GM12891 (cell line): ENCODE measurements at regions not wholly inside any gene's neighbourhood (a gene's known extent, or its start where the extent isn't known, plus 50 kb on each side); places are given as distances from the start of the nearest gene placed in this dataset.
A peak's percentile ranks its signal among the peaks of the same experiment; 100 is the strongest.
"Not testable (repeated sequence)": the region's sequence is repeated elsewhere in the genome, so short reads cannot be mapped to it uniquely, and the experiment has no call there.

Source experiments
- DNase-seq: peaks from one replicate; pipeline ENCODE4 v3.0.0; 2011; ENCODE audit warnings: low spot score; ENCODE audit not compliant: insufficient read length
- FAIRE-seq: peaks from 2 replicates; lab custom pipeline; 2011; peaks lifted over from hg19 to GRCh38; lab: Jason Lieb, UNC
- PAX5 ChIP-seq: IDR thresholded peaks from 2 replicates; pipeline ENCODE4 v1.6.1; 2011; ENCODE audit warnings: low read length, moderate library complexity, mild to moderate bottlenecking; ENCODE audit not compliant: insufficient read depth, severe bottlenecking
- POLR2A ChIP-seq: IDR thresholded peaks from 2 replicates; pipeline ENCODE4 v1.6.1; 2011; ENCODE audit warnings: low read depth, low read length, control low read depth
- POLR2AphosphoS5 ChIP-seq: IDR thresholded peaks from 2 replicates; pipeline ENCODE4 v1.6.1; 2011; ENCODE audit warnings: low read depth, low read length, control low read depth
- POU2F2 ChIP-seq: IDR thresholded peaks from 2 replicates; pipeline ENCODE4 v1.6.1; 2011; ENCODE audit warnings: low read depth, mild to moderate bottlenecking, control low read depth, low read length, moderate library complexity
- SPI1 ChIP-seq: IDR thresholded peaks from 2 replicates; pipeline ENCODE4 v1.6.1; 2011; ENCODE audit warnings: low read depth, low read length, control low read depth
- TAF1 ChIP-seq: IDR thresholded peaks from 2 replicates; pipeline ENCODE4 v1.6.1; 2011; ENCODE audit warnings: low read depth, low read length, control low read depth

DNA sequence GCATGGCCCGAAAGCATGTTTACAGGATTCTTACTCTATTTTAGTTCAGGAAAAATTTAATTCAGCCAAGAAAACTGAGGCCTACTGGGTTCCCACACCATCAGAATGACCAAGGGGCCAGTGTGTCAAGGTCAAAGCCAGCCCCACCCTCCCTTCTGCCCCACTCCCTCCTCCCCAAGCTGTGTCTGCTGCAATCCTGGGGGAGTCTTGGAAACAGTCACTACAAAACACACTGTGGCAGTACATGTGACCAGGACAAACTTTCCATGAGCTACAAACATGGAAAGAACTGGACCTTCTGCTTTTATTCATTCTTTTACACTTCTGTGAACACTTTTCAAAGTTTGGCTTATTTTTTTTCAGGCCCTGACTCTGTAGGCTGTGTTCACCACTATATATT lies 1228.8 kb upstream of the TMEM132C start:
- FAIRE-seq, result no peak
- no peak for DNase-seq
- TF ChIP-seq SPI1 (no peak), POLR2A (no peak)

DNA sequence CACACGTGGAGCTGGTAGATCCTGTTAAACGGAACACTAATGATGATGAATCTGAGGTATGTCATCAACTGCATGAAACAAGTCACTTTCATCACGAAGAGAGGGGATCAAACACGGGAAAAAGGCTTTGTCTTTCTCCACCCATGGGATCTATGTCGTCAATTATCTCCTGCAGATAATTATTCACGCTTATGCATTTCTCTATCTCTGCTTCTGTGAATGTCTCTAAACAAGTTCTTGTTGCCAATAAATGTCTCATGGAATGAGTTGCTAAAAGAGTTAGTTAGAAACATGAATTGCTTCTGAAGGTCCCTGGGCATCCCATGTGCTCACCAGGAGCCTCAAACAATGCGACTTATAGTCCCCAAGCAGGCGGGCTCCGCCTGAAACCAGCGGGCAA lies 1228.2 kb upstream of the TMEM132C start:
- no peak for DNase-seq

DNA sequence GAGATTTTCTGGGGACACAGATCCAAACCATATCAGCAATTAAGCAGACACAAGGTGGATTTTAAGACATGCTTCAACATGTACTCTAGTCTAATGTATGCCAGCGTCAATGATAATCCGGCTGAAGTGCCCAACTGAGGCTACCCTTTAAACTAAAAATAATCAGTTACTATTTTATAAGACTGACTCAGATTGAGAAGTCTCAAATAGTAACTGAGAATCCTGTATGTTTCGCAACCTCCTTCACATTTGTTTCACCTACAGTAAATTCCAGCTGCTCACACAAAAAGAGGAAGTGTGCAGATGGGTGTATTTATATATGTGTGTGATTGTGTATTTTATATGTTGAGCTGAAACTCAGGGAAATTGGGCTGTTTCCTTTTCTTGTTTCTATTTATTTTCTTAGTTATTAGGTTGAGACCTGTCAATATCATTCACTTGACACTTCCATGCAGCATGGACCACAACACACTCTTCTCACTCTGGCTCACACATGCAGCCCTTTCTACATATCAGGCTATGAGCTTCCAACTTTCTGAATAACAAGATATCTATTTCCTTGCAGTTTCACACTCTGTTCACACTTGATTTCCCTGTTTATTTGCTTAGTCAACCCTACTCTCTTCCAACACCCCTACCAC lies 1224.9 kb upstream of the TMEM132C start:
- FAIRE-seq (peak; percentile 83), DNase-seq (peak; percentile 18)
- TF ChIP-seq SPI1 (peak; percentile 99), POU2F2 (no peak)

More for the DNA sequence above, 1228.2 kb upstream of the TMEM132C start:
- FAIRE-seq, result peak; percentile 35
- TF ChIP-seq POLR2AphosphoS5 (no peak), TAF1 (no peak), PAX5 (no peak), POU2F2 (no peak), SPI1 (no peak), POLR2A (no peak)

DNA sequence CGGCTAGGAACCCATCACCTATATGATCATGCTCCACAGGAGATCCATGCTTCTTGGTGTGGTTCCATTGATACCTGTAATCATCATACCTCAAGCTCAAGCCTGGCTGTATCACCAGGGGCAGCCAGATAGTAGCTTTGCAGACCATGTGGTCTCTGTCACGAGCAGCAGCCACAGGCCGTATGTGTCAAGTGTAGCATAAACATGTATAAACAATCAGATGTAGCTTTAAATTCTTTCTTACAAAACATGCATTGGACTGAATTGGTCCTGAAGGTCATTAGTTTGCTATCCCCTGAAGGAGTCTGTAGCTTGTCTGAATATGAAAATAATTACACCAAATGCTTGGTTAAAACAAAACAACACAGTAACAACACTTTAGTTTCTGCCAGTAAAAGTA lies 1223.2 kb upstream of the TMEM132C start:
- no peak for TF ChIP-seq POU2F2
- no peak for TF ChIP-seq POLR2AphosphoS5
- no peak for TF ChIP-seq POLR2A
- no peak for TF ChIP-seq TAF1
- TF ChIP-seq PAX5, result no peak
- no peak for TF ChIP-seq SPI1
- FAIRE-seq (no peak), DNase-seq (no peak)

DNA sequence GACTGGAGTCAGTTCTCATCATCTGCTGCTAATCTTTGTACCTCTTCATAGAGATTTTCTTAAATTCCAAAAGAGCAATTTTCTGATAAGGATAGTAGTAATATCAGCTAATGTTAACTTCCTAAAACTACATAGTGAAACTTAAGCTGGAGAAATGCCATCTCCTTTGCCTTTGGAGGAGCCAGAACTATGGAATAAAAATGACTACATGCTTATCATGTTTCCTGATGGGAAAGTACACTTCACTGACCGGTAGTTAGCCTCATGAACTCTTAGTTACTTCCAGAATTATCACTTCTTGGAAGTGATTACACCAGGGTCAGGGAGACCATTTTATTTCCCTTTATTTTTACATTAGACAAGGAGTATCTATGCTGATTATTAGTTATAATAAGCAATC lies 1222.1 kb upstream of the TMEM132C start:
- TF ChIP-seq POLR2A (no peak), POLR2AphosphoS5 (no peak), POU2F2 (no peak), SPI1 (no peak), TAF1 (no peak), PAX5 (no peak)
- FAIRE-seq, result no peak
- DNase-seq, result no peak

DNA sequence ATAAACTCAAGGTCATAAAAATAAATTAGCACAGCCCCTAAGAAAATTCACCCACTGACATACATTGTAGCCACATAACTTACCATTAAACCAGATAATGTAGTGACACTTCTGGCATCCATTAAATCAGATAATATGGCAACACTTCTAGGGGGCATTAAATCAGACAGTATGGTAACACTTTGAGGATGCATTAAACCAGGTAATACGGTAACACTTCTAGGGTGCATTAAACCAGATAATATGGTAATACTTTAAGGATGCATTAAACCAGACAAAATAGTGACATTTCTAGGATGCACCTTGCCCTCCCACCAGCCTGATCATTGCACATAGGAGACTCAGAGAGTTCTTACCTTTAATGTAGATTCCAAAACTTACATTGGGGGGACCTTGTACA lies 1220.5 kb upstream of the TMEM132C start:
- TF ChIP-seq SPI1, result no peak
- no peak for TF ChIP-seq POU2F2
- TF ChIP-seq POLR2AphosphoS5, result no peak
- no peak for TF ChIP-seq POLR2A
- no peak for TF ChIP-seq TAF1
- TF ChIP-seq PAX5, result no peak
- peak; percentile 16 for FAIRE-seq
- DNase-seq, result no peak

DNA sequence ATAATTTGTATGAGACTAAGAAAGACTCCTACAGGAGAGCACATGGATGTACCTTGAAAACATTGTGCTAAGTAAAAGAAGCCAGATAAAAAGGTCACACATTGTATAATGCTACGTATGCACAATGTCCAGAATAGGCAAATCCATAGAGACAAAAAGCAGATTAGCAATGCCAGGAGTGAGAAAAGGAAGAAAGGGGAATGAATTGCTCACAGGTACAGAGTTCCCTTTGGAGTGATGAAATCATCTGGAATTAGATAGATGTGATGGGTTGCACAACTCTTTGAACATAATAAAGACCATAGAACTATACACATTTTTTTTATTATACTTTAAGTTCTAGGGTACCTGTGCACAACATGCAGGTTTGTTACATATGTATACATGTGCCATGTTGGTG lies 1218.9 kb upstream of the TMEM132C start:
- DNase-seq (no peak), FAIRE-seq (no peak)
- TF ChIP-seq POLR2AphosphoS5, result no peak
- TF ChIP-seq SPI1, result no peak
- TF ChIP-seq POLR2A, result no peak
- no peak for TF ChIP-seq POU2F2
- no peak for TF ChIP-seq TAF1
- TF ChIP-seq PAX5, result no peak

DNA sequence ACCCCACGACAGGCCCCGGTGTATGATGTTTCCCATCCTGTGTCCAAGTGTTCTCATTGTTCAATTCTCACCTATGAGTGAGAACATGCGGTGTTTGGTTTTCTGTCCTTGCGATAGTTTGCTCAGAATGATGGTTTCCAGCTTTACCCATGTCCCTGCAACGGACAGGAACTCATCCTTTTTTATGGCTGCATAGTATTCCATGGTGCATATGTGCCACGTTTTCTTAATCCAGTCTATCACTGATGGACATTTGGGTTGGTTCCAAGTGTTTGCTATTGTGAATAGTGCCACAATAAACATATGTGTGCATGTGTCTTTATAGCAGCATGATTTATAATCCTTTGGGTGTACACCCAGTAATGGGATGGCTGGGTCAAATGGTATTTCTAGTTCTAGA lies 1218.4 kb upstream of the TMEM132C start:
- DNase-seq, FAIRE-seq: not testable (repeated sequence)

DNA sequence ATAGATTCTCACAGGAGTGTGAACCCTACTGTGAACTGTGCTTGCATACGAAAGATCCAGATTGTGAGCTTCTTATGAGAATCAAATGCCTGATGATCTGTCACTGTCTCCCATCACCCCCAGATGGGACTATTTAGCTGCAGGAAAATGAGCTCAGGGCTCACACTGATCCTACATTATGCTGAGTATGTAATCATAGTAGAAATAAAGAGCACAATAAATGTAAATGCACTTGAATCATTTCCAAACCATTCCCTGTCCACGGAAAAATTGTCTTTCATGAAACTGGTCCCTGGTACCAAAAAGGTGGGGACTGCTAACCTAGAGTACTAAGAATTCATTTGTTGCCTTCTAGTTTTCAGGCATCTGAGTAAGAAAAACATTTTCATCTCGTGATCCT lies 1215.8 kb upstream of the TMEM132C start:
- DNase-seq, result no peak
- TF ChIP-seq POU2F2 (no peak), SPI1 (no peak), POLR2AphosphoS5 (no peak), POLR2A (no peak), PAX5 (no peak)
- FAIRE-seq, result no peak

DNA sequence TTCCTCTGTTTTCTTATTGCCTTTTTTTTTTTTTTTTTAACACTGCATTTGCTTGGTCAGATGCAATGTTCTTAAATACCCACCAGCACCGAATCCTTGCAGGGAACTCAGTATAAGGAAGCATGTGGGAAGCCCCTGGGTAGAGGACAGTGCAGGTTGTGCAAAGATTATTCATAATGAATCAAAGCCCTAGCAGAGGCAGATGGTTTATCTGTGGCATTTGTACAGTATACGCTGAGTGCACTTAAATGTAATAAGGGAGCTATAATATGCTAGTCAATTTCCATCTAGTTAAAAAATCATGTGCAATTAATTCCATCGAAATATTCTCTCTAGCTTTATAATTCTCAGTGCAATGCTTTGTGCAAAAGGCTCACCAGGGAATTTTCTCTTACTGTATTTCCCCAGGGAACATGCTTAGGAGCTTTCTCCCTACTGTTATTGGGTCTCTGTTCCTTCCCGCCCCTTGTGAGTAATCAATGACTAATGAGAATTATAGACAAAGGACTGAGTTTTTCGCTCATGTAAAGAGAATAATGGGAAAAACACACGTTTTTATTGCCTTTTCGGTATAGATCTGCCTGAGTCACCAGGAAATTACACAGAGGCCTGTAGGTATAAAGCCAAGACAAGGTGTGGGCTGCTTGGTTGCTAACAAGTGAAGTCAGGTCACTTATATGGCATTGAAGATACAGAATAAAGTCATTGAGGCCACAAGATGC lies 1214.3 kb upstream of the TMEM132C start:
- DNase-seq (no peak), FAIRE-seq (no peak)
- no peak for TF ChIP-seq PAX5
- no peak for TF ChIP-seq TAF1
- TF ChIP-seq POU2F2, result no peak
- no peak for TF ChIP-seq SPI1
- TF ChIP-seq POLR2A, result no peak
- no peak for TF ChIP-seq POLR2AphosphoS5

DNA sequence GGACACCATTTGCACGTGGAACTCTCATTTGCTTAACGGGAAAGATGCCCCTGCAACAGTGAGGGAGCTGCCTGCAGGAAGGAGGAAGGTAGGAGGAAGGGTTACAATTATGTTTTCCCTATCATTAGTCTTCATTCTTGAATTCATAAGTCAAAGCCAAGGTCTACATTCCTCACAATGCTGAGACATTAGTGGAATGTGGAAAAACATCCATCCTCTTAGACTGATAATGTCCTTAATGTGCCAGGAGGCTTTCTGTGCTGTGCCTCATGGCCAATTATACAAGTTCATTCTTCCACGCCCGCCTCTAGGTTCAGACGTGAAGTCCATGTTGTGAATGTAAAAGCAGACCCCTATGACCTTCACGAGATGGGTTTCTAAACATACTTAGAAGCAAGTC lies 1212.4 kb upstream of the TMEM132C start:
- DNase-seq (no peak), FAIRE-seq (no peak)
- no peak for TF ChIP-seq POLR2AphosphoS5
- no peak for TF ChIP-seq POLR2A
- no peak for TF ChIP-seq SPI1
- no peak for TF ChIP-seq POU2F2
- TF ChIP-seq TAF1, result no peak
- TF ChIP-seq PAX5, result no peak

DNA sequence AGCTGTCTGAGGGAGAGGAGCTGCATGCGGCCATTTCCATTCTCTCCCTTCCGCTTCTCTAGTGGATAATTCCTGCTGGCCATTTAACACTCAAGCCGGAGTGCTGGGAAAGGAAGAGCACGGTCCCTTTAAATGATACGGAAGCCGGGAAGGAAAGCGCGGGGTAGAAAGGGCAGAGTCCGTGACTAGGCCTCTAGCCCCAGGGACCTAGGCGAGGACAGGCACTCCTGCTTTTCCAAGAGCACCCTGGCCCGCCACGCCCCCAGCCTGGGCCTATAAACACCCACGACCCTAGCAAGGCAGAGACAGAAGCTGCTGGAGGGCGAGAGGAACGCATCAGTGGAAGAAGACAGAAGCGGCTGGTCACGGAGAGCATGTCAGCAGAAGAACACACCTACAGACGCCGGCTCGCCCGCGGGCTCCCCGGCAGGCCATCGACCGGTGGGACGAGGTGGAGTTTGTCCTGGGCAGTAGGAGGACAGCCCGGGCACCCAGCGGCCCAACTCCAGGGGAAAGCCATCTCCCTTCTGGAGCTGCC lies 1206.6 kb upstream of the TMEM132C start:
- DNase-seq, result no peak
- no peak for FAIRE-seq

More for the DNA sequence above, 1206.6 kb upstream of the TMEM132C start:
- TF ChIP-seq POU2F2, result no peak
- no peak for TF ChIP-seq SPI1
- no peak for TF ChIP-seq PAX5
- TF ChIP-seq POLR2AphosphoS5, result no peak
